Limb (tissue), 2 donors: ENCODE measurements at regions not wholly inside any gene's neighbourhood (a gene's known extent, or its start where the extent isn't known, plus 50 kb on each side); places are given as distances from the start of the nearest gene placed in this dataset.
"Not testable (repeated sequence)": the region's sequence is repeated elsewhere in the genome, so short reads cannot be mapped to it uniquely, and the experiment has no call there.

Experiments
- DNase-seq, 2 donors: peaks; one replicate each; pipeline ENCODE4 v3.0.0-alpha.2; 2016; ENCODE audit errors: extremely low spot score in 2 of 2

DNA sequence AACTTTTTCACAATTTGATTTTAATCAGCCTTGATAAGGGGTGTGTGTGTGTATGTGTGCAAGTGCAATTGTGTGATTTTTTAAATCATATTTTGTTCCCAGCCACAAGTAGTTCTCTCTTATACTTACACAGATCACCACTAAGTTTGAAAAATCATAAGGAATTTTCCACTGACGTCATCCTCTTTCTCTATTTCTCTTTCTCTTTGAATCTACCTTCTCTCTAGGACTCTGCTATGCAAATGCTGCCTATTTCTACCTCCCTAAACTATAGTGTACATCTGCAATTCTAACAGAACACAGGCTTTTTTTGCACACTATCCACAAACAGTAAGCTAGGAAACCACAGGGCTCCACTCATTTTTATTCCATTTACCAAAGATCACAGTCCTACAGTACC is 254.6 kb upstream of the CYLC2 start:
- no peak for DNase-seq

DNA sequence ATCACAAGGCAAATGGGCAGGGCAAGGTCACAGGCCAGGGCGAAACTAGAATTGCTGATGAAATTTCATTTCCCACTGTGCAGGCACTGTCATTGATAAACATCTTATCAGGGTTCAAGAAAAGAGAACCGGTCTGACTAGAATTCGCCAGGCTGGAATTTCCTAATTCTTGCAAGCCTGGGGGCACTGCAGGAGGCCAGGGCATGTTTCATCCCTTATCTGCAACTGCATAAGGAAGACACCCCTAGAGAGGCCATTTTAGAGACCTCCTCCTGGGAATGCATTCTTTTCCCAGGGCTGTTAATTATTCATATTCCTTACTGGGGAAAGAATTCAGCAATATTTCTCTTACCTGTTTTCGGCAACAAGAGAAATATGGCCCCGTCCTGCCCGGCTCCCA is 266.2 kb upstream of the CYLC2 start:
- no peak for DNase-seq

- DNase-seq = no peak
Observed at GRCh38 chr9:102714184-102714583, 280.9 kb upstream of the CYLC2 start.

DNA sequence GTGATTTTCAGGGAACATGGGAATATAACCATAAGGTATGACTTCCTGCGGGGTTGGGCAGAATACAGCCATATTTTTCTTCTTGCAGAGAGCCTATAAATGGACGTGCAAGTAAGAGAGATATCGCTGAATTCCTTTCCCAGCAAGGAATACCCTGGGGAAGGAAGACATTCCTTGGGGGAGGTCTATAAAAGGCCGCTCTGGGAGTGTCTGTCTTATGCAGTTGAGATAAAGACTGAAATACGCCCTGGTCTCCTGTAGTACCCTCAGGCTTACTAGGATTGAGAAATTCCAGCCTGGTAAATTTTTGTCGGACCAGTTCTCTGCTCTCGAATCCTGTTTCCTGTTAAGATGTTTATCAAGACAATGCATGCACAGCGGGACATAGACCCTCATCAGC is 282.2 kb upstream of the CYLC2 start:
- DNase-seq = not testable (repeated sequence)

DNA sequence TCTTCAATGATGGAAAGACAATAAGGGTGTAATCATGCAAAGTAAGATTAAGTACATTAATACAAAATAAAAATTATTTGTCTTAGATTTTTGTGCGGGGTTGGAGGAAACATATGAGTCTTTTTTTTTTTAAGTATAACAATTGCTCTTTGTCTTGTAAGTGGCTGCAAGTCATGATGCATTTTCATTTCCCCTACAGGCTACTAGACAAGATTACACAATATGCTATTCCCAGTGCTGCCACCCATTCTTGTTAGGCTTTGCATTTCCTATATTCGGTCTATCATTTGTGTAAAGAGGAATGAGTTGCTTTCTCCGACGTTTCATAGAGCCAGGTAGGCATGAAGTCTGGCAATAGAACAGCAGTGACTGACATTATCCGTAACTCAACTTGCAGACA is 294.2 kb upstream of the CYLC2 start:
- DNase-seq = no peak

- no peak for DNase-seq
Observed at GRCh38 chr9:102669220-102669619, 325.9 kb upstream of the CYLC2 start.

DNA sequence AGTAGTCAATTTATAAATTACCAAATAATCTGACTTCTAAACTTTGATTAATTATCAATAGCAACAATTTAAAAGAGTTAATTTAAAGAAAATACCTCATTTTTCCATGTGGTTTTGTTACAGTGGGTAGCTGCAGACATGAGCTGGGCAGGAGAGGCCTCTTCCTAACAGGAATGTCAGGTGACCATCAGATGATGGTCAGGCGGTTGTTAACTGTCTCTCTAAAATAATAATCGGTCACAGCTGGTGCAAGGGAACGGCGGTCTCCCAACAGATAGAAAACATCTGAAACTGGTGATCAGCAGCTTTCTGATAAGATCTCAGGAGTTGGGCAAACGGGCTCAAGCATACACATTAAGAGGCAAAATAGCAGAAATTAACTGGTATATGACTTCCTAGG is 342.7 kb upstream of the CYLC2 start:
- no peak for DNase-seq

GRCh38 chr9:102650896-102651295 is 344.2 kb upstream of the CYLC2 start:
- no peak for DNase-seq

- DNase-seq = no peak
Observed at GRCh38 chr9:102642651-102643050, 352.5 kb upstream of the CYLC2 start.

- no peak for DNase-seq
Observed at GRCh38 chr9:102631559-102631958, 363.6 kb upstream of the CYLC2 start.

- no peak for DNase-seq
Observed at GRCh38 chr9:102609461-102609860, 385.7 kb upstream of the CYLC2 start.

- DNase-seq = not testable (repeated sequence)
Observed at GRCh38 chr9:102603198-102604195, 391.6 kb upstream of the CYLC2 start.

DNA sequence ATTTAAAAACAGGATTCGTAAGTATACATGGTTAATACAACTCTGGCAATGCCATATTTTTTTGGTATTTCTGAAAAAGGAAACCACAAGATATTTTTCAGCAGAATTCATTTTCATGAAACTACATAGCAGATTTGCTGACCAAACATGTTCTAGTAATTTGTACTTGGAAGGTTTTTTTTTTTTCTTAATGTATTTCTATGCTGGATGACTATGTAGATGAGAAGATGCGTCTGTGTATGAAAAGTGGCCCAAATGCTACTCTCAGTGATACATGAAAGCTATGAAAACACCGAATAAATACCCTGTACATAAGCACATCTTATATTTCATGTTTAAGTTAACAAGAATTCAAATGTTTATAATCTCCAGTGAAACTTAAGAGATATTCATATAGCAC is 400.9 kb upstream of the CYLC2 start:
- no peak for DNase-seq

GRCh38 chr9:102587281-102587680 is 407.9 kb upstream of the CYLC2 start:
- no peak for DNase-seq

GRCh38 chr9:102569436-102569835 is 425.7 kb upstream of the CYLC2 start:
- DNase-seq = no peak

DNA sequence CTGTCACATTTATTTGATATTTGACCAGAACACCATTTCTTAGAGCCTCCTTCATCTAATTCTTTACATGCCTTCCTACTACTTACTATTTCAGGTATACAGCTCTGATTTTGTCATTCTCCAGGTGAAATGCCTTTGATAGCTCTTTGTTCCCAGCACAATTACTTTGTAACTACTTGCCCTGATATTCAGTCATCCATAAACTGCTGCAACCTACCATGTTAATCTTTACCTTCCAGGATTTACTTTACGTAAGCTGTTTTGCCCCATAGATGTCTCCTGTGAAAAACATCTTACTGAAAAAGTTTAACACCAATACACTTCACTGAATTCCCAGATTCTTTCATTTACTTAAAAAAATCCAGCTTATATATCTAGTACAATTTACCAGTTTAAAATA is 443.8 kb upstream of the CYLC2 start:
- DNase-seq = no peak

GRCh38 chr9:102550886-102551285 is 444.2 kb upstream of the CYLC2 start:
- no peak for DNase-seq

DNA sequence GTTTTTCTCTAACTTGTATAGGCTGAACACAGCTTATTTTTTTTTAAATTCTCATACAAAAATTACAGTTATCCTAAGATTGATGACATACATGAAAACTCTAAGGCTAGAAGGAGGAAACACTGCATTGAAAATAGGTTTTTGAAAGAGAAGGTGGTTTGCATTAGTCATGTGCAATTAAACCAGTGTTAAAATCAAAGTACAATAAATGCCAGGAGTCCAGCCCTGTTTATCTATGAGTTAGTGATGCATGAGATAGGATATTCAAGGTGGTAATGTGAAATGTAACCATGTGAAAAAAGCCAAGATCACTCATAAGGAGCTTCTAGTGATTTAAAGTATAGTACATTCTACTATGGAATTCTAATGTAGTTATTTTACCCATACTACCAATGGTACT is 444.9 kb upstream of the CYLC2 start:
- DNase-seq = no peak

- DNase-seq = no peak
Observed at GRCh38 chr9:102534031-102534430, 461.1 kb upstream of the CYLC2 start.

- DNase-seq = no peak
Observed at GRCh38 chr9:102521097-102521755, 473.9 kb upstream of the CYLC2 start.

DNA sequence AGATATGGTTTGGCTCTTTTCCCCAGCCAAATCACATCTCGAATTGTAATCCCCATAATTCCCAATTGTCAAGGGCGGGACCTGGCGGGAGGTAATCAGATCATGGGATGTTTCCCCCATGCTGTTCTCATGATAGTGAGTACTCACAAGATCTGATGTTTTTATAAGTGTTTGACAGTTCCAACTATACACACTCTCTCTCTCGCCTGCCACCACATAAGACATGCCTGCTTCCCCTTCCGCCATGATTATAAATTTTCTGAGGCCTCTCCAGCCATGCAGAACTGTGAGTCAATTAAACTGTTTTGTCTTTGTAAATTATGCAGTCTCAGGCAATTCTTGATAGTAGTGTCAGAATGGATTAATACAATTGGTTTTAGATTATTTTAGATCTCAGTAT is 475.7 kb upstream of the CYLC2 start:
- no peak for DNase-seq

DNA sequence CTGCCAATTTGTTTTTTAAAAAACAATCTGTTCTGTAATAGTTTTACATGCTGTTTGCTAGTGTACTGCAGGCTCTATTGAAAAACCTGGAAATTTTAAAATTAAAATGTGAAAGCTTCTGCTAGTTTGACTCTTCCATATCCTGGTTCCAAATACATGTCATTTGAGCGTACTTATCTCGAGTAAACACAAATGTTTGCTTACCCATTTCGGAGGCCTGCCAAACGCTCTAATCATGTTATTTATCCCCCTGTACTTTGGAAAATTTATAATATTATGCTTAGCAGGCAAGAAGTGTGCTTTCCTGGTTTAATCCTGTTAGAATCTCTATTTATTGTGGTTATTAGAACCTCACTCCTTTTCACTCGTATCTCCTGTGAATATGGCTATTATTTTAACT is 476.8 kb upstream of the CYLC2 start:
- DNase-seq = no peak

DNA sequence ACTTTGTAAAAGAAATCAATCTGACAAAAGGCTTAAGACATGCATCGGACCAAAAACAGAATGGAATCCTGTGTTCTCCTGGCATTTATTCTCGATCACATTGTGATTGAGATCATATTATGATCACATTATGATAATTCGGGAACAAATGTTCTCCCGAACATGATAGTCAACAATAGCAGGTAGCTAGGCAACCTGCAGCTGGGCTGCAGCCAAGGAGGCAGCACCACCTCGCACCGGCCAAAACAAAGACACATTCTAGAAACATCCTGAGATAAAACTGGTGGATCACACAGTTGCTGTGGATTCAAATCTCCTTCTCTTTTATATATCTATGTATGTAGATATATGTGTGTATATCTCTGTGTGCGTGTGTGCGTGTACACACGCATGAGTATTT is 480.6 kb upstream of the CYLC2 start:
- DNase-seq = no peak
